ENCODE measurements at regions not wholly inside any gene's neighbourhood (a gene's known extent, or its start where the extent isn't known, plus 50 kb on each side); places are given as distances from the start of the nearest gene placed in this dataset.
"Not testable (repeated sequence)": the region's sequence is repeated elsewhere in the genome, so short reads cannot be mapped to it uniquely, and the experiment has no call there.

GRCh38 chr10:59027975-59028655 lies 148.3 kb upstream of the PHYHIPL start:
- no peak for TF ChIP-seq CTCF (IDR thresholded peaks at IDR 0.05; ENCODE audit: low read length, missing control alignments)
- peak; percentile 46 for DNase-seq (ENCODE audit: low read depth)
- no peak overlapping the region for H3K4me3 ChIP-seq (replicated peaks; ENCODE audit: low read depth, low read length)

- no peak overlapping the region for H3K4me3 ChIP-seq (replicated peaks; ENCODE audit: low read depth, low read length)
- DNase-seq (ENCODE audit: low read depth), result peak; percentile 37
- TF ChIP-seq CTCF (IDR thresholded peaks at IDR 0.05; ENCODE audit: low read length, missing control alignments), result no peak
Measured at GRCh38 chr10:59033622-59034021, 142.8 kb upstream of the PHYHIPL start.

- no peak for TF ChIP-seq CTCF (IDR thresholded peaks at IDR 0.05; ENCODE audit: low read length, missing control alignments)
- H3K4me3 ChIP-seq (replicated peaks; ENCODE audit: low read depth, low read length), result no peak overlapping the region
- no peak for DNase-seq (ENCODE audit: low read depth)
Measured at GRCh38 chr10:59036311-59037017, 140.0 kb upstream of the PHYHIPL start.

DNA sequence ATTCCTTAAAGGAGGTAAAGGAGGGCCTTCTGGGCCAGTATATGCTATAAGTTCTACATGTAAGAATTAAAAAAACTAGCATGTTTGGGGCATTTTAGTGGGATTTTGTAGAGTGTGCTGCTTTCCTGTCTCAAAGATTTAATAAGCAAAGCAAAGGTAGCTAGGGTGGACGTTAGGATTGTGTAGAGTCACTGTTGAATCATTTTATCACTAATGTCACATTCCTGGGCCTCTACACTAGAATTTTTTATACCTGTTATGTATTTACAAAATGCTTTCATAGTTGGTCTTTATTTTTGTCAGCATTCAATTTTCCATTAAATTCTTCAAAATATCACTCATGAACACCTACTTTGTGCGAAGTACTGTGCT lies 139.4 kb upstream of the PHYHIPL start:
- H3K4me3 ChIP-seq (replicated peaks; ENCODE audit: low read depth, low read length), result no peak overlapping the region
- TF ChIP-seq CTCF (IDR thresholded peaks at IDR 0.05; ENCODE audit: low read length, missing control alignments), result no peak
- no peak for DNase-seq (ENCODE audit: low read depth)

- H3K4me3 ChIP-seq (replicated peaks; ENCODE audit: low read depth, low read length), result no peak overlapping the region
- no peak for DNase-seq (ENCODE audit: low read depth)
- no peak for TF ChIP-seq CTCF (IDR thresholded peaks at IDR 0.05; ENCODE audit: low read length, missing control alignments)
Measured at GRCh38 chr10:59037506-59037905, 138.9 kb upstream of the PHYHIPL start.

- not testable (repeated sequence) for H3K4me3 ChIP-seq (replicated peaks; ENCODE audit: low read depth, low read length); DNase-seq (ENCODE audit: low read depth)
Measured at GRCh38 chr10:59043358-59043757, 133.1 kb upstream of the PHYHIPL start.

GRCh38 chr10:59047180-59047579 lies 129.3 kb upstream of the PHYHIPL start:
- no peak for TF ChIP-seq CTCF (IDR thresholded peaks at IDR 0.05; ENCODE audit: low read length, missing control alignments)
- no peak overlapping the region for H3K4me3 ChIP-seq (replicated peaks; ENCODE audit: low read depth, low read length)
- no peak for DNase-seq (ENCODE audit: low read depth)

Data from fibroblast of pulmonary artery (primary cell).